Adipocyte (in vitro differentiated cells): ENCODE measurements at regions not wholly inside any gene's neighbourhood (a gene's known extent, or its start where the extent isn't known, plus 50 kb on each side); places are given as distances from the start of the nearest gene placed in this dataset.

ENCODE experiments used
- DNase-seq: peaks from one replicate; pipeline ENCODE4 v3.0.0-alpha.2; 2015; ENCODE audit warnings: low read depth
- H3K27me3 ChIP-seq: replicated peaks from 2 replicates; pipeline ENCODE4 v1.7.0; 2013; ENCODE audit warnings: mild to moderate bottlenecking, low read length, moderate library complexity; ENCODE audit not compliant: control insufficient read depth, insufficient read depth
- H3K36me3 ChIP-seq: 2 replicates; pipeline ENCODE4 v1.7.0; 2013; ENCODE audit warnings: low read length, mild to moderate bottlenecking, moderate library complexity; ENCODE audit not compliant: control insufficient read depth, insufficient read depth, severe bottlenecking
- H3K4me1 ChIP-seq: 2 replicates; pipeline ENCODE4 v1.7.0; 2013; ENCODE audit warnings: mild to moderate bottlenecking, low read length, moderate library complexity; ENCODE audit not compliant: control insufficient read depth, insufficient read depth
- H3K4me3 ChIP-seq: 2 replicates; pipeline ENCODE4 v1.7.0; 2013; ENCODE audit warnings: mild to moderate bottlenecking, low read length, moderate library complexity
- H3K9ac ChIP-seq: 2 replicates; pipeline ENCODE4 v1.7.0; 2013; ENCODE audit warnings: mild to moderate bottlenecking, low read length, moderate library complexity
- H3K9me3 ChIP-seq: 2 replicates; pipeline ENCODE4 v1.7.0; 2013; ENCODE audit warnings: mild to moderate bottlenecking, low read length, moderate library complexity; ENCODE audit not compliant: control insufficient read depth

DNA sequence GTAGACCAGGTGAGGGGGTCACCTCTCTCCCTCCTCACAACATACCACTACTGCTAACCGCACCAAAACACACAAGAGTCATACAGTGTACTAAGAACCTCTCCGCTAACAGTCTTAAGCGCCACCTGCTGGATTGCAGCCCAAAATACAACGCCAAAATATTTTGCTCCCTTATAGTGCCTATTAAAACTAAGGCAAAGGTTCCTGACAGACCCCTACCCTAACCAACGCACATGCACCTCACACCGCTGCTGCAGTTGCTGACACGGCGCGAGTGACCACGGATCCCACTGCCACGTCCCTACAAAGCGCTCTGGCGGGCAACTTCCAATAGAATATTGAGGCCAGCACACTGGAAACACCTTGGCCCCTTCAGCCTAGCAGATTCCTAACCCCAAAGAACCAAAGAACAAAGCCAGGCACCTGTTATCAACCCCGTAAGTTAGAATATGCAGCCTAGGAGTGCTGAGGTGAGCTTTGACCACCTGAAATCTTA, 563.6 kb upstream of the SEMA3D start:
- no peaks in the 10 kb centered on the region for H3K27me3 ChIP-seq
- peak; percentile 80 for DNase-seq
- H3K36me3 ChIP-seq = no peaks in the 10 kb centered on the region
- peaks cover 13% of the 10 kb centered on the region for H3K9me3 ChIP-seq
- no peak overlapping the region for H3K9ac ChIP-seq
- no peaks in the 10 kb centered on the region for H3K4me1 ChIP-seq
- no peak overlapping the region for H3K4me3 ChIP-seq

DNA sequence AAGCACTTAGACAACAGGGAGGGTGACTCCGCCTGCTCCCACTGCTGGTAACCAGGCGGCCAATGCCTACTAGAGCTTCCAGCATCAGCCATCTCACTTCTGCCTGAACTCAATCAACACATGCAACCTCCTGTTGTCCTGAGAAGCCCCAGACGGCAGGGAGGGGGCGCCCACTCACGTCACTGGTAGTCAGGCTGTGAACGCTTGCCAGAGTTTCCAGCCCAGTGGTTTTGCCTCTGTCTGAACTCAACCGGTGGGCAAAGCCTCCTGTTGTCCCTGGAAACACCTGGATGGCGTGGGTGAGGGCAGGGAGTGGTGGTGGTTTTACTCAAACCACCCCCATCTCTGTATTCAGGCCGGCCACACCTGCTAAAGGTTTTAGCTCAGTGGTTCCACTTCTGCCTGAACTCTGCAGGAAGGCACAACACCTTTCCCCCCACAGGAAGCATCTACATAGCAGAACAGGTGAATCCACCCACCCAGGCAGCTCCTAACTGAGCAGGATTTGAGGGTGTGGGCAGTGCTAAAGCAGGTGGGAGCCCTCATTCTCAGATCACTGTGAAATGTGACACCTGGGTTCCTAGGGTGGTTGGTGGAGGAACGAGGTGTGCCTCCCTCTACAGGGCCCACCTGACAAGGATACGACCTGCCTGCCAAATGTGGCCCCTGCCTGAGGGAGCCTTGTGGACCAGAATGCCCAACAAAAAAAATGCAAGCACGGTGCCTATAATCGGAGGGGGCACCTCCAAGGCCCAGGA, 563.0 kb upstream of the SEMA3D start:
- Histone ChIP-seq H3K27me3 (no peaks in the 10 kb centered on the region), H3K9ac (no peak overlapping the region), H3K9me3 (peaks cover 17% of the 10 kb centered on the region), H3K4me3 (no peak overlapping the region), H3K4me1 (no peaks in the 10 kb centered on the region), H3K36me3 (no peaks in the 10 kb centered on the region)
- no peak for DNase-seq

DNA sequence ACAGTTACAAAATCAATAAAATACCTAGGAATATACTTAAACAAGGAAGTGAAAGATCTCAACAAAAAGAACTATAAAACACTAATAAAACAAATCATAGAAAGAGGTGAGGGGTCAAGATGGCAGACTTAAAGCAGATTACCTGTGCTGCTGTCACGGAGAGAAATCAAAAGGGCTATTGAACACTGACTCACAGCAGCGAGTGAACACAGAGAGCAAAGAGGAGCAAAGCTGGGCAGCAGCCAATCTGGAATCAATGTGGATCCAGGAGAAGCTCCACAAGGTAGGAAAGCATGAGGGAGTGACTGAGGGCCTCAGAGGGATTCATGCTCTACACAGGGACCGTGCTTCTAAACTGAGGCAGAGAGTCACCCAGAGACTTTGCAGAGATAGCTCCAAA, 562.0 kb upstream of the SEMA3D start:
- H3K27me3 ChIP-seq = no peaks in the 10 kb centered on the region
- no peaks in the 10 kb centered on the region for H3K4me1 ChIP-seq
- H3K9me3 ChIP-seq = peaks cover 17% of the 10 kb centered on the region
- no peak overlapping the region for H3K4me3 ChIP-seq
- no peak for DNase-seq
- no peaks in the 10 kb centered on the region for H3K36me3 ChIP-seq
- no peak overlapping the region for H3K9ac ChIP-seq

DNA sequence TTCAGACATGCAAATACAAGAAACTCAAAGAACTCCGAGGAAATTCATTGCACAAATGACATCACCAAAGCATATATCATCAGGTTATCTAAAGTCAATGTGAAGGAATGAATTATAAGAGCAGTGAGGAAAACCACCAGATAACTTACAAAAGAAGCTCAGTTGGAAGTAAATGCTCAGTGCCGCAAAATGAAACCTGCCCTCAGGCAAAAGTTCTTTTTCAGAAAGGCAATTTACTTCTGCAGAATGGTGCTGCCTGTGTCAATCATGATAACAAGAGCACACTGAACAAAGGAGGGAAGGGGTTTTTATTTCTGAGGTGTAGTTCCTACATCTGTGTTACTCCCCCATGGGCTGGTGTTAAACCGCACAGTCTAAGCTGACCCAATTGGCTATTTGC, 550.6 kb upstream of the SEMA3D start:
- no peak for DNase-seq
- Histone ChIP-seq H3K27me3 (peaks cover 6% of the 10 kb centered on the region), H3K9ac (no peak overlapping the region), H3K4me3 (no peak overlapping the region), H3K9me3 (peaks cover 17% of the 10 kb centered on the region), H3K4me1 (no peaks in the 10 kb centered on the region), H3K36me3 (no peaks in the 10 kb centered on the region)

DNA sequence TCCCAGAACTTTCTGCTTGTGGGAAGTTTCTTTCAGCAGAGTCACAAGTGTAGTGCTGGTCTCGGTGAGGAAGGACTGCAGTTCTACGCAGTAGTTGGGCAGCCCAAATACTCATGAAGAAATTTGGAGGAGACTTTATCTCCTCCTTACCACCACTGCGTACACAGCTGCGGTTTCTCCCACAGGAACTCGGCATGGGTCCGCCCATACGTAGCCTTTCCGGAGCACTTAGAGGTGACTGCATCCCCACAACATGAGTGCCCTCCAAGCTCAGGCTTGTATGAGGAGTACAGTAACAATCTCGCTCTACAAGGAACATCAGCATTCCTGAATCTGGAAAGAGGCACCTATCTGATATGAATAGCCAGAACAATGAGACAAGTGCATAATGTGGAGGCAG, 549.2 kb upstream of the SEMA3D start:
- H3K36me3 ChIP-seq = no peaks in the 10 kb centered on the region
- H3K9me3 ChIP-seq = peaks cover 17% of the 10 kb centered on the region
- H3K4me3 ChIP-seq = no peak overlapping the region
- no peaks in the 10 kb centered on the region for H3K4me1 ChIP-seq
- H3K9ac ChIP-seq = no peak overlapping the region
- H3K27me3 ChIP-seq = peaks cover 6% of the 10 kb centered on the region
- DNase-seq = no peak

DNA sequence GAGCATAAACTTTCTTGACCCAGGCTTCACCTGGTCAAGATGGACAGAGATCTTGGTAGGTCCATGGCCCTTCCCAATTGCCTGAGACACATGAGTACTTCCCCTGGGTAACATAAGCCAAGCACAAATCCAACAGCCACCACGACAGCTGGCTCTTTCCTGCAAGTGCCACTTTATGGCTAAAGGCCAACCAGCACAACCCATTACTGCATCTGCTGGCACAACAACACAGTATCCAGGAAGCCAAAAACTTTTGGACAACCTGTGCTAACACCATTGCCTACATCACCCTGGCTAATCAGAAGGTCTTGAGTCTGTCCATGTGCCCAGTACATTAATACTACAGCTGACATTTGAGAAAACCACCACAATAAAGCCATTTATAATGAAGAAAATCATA, 548.0 kb upstream of the SEMA3D start:
- DNase-seq = no peak
- no peak overlapping the region for H3K9ac ChIP-seq
- H3K4me3 ChIP-seq = no peak overlapping the region
- H3K27me3 ChIP-seq = peaks cover 6% of the 10 kb centered on the region
- peaks cover 17% of the 10 kb centered on the region for H3K9me3 ChIP-seq
- no peaks in the 10 kb centered on the region for H3K36me3 ChIP-seq
- H3K4me1 ChIP-seq = peaks cover 6% of the 10 kb centered on the region

DNA sequence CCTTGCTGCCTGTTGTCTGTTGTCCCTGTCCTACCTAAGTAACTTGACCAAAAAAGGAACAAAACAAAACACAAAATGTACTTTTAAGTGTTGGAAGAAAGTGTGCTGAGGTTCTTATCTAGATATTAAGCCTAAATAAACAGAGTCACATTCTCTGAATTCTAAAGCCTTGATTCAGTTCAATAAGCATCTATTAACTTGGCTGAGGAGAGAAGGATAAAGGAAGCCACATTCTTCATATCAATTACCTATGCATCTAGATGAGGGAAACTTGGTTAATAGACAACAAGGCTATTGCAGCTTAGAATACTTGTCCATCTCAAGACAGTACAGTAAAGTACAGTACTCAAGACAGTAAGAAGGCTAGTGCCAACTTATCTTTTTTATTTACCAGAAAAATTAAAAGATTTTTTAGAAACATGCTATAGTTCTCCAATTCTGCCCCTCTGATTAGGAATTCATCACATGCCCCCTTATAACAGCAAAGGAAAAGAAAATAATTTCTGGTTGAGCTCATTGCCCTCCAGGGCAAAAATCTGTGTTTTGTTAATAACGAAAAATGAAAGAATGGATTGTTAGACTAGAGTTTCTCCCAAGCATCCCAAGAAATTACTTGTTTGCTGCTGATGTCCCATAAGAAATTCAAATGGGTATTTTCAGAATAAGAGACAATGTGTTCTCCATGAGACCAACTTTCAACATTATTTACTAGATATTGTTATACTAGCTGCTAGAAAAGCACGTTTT, 546.5 kb upstream of the SEMA3D start:
- peaks cover 15% of the 10 kb centered on the region for H3K9me3 ChIP-seq
- no peaks in the 10 kb centered on the region for H3K36me3 ChIP-seq
- peak; percentile 14 for DNase-seq
- no peak overlapping the region for H3K9ac ChIP-seq
- H3K4me3 ChIP-seq = no peak overlapping the region
- H3K27me3 ChIP-seq = peaks cover 6% of the 10 kb centered on the region
- peaks cover 6% of the 10 kb centered on the region for H3K4me1 ChIP-seq

DNA sequence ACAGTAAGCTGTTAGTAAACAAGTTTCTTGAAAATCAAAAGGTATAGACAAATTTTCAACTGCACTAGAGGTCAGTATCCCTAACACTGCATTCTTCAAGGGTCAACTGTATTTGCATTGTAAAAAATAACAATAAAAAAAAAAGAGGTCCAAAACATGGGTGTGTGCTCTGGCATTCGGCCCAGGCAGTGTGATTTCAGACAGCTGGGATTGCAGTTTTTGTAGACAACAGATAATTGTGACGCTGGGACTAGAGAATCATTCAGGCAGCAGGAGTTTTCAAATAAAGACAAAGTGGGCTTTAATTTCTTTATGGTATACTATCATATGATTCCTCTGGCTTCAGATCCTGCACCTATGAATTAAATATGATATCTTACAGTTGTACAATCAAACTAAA, 543.2 kb upstream of the SEMA3D start:
- Histone ChIP-seq H3K27me3 (no peaks in the 10 kb centered on the region), H3K36me3 (no peaks in the 10 kb centered on the region), H3K9ac (no peak overlapping the region), H3K9me3 (no peaks in the 10 kb centered on the region), H3K4me1 (peaks cover 6% of the 10 kb centered on the region), H3K4me3 (no peak overlapping the region)
- DNase-seq = peak; percentile 44

DNA sequence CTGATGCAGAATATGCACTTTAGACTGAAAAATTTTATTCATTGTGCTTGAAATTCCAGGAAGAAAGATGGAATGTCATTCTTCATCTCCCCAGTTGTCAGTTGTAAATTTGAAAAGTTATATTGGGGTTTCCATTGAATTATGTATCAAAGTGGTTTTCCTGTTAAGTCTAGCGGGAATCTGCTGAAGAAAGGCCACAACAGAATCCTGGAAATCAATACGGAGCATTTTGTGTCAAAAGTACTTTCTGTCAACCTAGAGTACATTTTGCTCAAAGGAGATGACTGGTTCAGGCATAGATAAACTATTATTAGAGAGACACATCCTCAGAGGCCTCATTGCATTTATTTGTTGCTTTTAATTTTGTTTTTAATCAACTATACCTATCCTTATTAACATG, 538.2 kb upstream of the SEMA3D start:
- no peaks in the 10 kb centered on the region for H3K9me3 ChIP-seq
- H3K9ac ChIP-seq = no peak overlapping the region
- no peak overlapping the region for H3K4me3 ChIP-seq
- DNase-seq = no peak
- H3K36me3 ChIP-seq = no peaks in the 10 kb centered on the region
- peaks cover 15% of the 10 kb centered on the region for H3K4me1 ChIP-seq
- H3K27me3 ChIP-seq = no peaks in the 10 kb centered on the region

DNA sequence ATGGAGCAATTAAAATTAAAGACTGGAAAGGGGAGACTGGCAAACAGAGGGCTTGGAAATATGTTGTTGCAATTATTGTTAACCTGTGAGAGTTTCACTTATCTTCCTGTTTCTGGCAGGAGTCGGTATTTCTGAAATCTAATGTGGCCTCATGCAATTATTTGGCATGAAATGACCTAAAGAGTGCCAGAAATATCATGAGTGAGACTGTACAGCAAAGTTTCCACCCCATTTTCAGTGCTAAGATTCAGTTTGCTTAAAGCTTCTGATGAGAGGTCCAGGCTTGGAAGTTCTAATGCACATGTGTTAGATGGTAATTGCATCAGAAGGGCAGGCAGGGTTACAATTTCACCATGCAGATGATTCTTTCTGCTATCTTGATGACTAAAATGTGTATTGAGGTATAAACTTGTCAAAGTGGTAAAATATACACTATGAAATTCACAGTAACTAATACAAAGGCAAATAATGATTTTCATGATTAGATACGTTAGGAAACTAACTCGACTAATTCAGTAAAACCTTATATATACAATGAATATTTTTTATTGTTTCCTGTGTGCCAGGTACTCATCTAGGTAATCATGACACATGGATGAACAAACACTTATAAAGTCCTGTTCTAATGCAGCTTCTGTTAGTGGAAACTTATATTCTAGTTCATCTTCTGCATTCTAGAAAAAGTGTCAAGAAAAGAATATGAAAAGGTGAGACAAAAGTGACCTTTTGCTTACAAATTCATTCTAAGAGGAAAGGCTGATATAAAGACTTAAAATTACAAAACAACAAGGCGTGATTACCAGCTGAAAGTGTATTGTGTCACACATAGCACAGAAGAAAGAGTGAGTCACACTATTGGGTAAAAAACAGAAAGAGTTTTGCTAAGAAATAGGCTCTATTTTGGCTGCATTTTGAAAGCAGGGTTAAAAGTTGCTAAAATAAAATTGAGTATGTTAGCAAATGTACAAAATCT, 533.4 kb upstream of the SEMA3D start:
- DNase-seq = peak; percentile 88
- H3K36me3 ChIP-seq = no peaks in the 10 kb centered on the region
- H3K9ac ChIP-seq = peak overlapping the region; percentile 54
- peaks cover 24% of the 10 kb centered on the region for H3K4me1 ChIP-seq
- no peaks in the 10 kb centered on the region for H3K9me3 ChIP-seq
- H3K4me3 ChIP-seq = peak overlapping the region; percentile 60
- H3K27me3 ChIP-seq = no peaks in the 10 kb centered on the region

DNA sequence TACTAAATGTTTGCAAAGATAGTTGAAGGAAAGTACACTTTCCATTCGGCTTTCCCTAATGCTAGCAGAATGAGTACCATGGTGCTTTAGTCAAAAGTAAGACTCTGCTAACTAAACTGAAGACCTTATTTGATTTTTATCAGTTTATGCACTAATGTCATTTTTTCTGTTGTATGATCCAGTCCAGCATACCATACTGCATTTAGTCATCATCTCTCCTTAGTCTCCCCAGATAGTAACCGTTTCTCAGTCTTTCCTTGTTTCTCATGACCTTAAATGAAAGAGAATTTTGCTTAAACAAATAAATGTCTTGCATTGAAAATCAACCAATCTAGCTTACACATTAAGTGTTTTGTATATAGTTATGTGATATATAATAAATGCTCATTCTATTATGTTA, 529.5 kb upstream of the SEMA3D start:
- Histone ChIP-seq H3K9me3 (no peaks in the 10 kb centered on the region), H3K27me3 (no peaks in the 10 kb centered on the region), H3K36me3 (no peaks in the 10 kb centered on the region), H3K4me3 (no peak overlapping the region), H3K9ac (no peak overlapping the region), H3K4me1 (peaks cover 22% of the 10 kb centered on the region)
- DNase-seq = peak; percentile 11
